UCSD-AML1 (cell line): ENCODE measurements at regions not wholly inside any gene's neighbourhood (a gene's known extent, or its start where the extent isn't known, plus 50 kb on each side); places are given as distances from the start of the nearest gene placed in this dataset.

ENCODE experiments used
- DNase-seq: peaks from one replicate; lab custom pipeline; 2025; ENCODE audit not compliant: unreplicated experiment; lab: John Stamatoyannopoulos, UW

DNA sequence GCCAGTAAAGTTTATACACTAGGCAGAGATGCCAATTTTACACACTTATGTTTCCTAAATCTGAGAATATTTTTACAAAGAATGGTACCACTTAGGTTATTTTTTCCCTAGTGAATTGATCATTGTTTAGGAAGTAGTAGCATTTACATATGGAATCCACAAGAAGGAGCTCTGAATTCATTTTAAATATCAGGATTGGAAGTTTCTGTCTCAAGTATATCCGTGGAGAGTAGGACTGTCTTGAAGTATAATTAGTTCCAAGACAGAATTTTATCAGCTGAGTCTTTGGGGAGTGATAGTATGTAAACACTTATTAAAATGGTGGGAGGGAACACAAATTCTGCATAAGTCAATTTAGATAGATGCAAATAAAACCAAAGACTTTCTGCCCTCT, 82.3 kb upstream of the FAM98A start:
- DNase-seq, result no peak

DNA sequence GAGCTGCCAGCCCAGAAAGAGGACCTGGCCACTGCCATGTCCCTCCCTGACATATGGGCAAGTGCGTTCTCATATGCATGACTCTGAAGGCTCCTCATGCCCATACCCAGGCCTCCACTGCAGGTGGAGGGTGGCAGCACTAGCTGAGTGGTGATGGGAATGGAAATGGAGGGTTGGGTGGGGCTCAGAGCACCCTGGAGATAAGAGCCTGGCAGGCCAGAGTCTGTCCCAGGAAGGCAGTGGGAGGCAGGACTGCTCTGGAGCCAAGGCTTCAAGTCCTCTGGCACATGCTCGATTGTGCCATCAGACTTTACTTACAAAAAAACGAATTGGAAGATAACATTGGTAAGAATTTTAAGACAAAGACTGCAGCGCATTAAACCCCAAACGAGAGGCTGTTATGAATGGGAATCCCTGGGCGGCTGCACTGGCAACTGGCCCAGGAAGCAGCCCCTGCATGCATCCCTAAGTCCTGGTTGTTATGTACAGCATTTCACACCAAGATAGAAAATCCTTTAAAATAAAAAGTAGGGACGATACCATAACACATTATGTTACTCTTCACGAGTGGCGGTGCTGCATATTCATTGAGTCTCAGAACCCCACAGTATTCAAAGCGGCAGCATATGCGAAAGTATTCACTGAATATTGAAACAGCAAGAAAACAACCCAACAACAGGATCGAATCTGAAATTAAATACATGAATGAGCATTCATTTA, 81.7 kb upstream of the FAM98A start:
- DNase-seq, result no peak

DNA sequence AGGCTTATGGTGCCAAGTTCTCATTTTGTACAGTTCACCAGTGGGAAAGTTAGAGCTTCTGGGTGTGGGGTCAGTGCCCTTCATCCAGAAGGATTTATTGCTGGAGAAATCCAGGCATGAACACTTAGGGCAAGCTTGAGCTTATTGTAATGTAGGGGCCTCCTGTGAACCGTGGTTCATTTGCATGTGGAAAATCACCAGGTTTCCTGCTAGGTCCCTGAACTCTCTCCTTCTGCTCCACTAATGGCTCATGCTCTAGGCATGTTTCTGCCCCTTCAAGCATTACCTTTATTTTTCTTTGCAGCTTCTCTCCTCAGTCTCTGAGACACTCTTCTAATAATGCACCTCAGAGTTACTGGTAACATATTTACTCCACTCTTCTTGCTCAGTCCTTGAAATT, 79.3 kb upstream of the FAM98A start:
- no peak for DNase-seq

DNA sequence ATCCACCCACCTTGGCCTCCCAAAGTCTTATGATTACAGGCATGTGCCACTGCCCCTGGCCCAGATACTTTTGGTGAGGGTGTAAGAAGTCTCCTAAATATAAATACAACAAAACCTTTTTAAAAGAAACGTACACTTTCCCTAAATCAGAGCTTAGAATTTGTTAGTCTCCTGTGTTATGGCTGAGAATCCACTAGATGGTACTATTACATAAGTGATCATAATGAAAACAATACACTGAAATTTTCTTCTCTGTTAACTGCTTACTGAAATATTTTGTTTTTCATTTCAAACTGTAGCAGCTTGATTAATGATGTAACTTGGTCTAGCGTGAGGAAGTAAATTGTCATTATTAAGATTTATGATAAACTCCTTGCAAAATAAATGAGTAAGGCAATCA, 74.8 kb upstream of the FAM98A start:
- no peak for DNase-seq

DNA sequence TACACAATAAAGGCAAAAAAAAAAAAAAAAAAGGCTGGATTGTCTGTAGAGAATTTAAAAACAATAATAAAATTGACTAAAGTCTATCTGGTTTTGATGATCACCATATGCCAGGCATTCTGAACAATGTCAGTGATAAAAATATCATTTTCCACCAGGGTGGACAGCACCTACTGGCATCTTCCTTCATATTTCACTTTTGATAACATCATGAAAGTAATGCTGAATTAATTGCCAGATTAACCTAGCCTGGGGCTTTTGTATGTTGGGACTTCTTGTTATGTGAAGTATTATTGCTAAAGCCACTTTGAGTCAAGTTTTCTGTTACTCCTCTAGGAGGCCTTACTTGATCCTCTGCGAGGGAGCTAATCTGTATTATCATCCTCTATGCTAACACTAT, 73.8 kb upstream of the FAM98A start:
- no peak for DNase-seq

DNA sequence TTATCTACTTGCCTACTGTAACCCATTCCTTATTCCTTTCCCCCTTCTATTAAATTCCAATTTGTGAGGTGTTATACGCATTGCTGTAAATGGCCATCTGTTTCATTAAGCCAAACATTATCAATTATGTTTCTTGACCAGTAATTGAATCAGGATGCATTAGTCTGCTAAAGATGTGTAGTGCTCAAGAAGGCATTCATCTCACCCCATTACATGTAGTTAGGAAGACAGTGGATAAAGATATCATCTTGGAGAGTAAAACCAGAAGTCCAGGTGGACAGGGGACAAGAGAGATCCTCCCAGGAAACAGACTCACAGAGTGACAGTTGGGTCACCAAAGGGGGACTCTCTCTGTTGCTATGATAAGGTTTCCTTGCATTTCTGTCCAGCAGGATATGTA, 73.3 kb upstream of the FAM98A start:
- no peak for DNase-seq

DNA sequence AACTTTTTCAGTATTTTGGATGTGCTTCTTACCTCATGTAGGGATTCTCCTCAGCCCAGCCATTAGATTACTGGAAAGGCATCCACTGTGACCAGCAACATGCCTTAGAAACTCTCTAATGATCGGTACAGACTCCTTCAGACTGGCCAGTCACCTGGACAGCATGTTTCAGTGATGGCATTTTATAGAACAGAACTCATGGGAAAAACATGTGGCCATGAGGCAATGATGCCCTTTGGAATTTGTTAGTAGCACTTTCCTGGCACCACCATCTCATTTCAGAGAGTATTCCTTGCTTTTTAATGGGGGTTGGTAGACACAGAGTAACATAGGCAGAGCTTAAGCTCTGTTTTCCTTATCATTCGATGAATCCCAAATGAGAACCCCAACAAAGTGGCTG, 72.1 kb upstream of the FAM98A start:
- no peak for DNase-seq

DNA sequence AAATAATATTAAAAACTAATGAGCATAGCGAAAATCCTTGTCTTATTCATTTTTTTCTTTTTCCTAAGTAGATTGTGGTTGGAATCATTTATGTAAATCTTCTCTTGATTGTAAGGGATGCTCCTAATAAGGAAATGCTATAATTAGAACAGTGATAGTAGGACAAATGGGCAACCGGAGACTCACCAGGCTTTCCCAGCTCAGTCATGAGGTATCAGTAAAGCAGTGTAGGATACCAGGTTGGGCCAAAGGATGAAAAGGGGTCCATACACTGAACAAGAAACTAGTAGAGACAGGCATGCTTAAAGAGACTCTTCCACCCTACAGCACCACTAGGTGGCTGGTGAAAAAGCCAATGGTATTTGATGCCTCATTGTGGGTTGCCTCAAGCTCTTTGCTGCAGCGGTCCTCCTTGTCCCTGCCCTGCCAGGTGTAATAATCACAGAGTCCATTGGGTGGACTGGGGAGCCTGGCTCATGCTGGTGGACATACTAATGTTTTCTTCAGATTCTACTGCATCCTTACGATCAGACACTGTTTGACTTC, 71.4 kb upstream of the FAM98A start:
- DNase-seq, result no peak

DNA sequence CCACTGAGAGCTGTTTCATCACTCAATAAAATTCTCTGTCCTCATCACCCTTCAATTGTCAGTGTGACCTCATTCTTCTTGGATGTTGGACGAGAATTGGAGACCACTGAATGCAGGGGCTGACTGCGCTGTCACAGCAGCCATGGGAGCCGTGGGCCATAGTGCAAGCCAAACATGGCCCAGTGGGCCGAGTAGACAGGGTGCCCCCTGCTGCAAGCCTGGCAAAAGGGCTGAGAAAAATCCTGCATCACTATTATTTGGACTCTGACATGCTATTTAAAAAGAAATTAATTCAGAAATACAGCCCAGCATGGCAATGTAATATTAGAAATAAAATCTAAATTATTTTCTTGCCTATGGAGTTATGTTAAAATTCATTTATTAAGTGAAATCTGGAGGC, 67.8 kb upstream of the FAM98A start:
- no peak for DNase-seq

DNA sequence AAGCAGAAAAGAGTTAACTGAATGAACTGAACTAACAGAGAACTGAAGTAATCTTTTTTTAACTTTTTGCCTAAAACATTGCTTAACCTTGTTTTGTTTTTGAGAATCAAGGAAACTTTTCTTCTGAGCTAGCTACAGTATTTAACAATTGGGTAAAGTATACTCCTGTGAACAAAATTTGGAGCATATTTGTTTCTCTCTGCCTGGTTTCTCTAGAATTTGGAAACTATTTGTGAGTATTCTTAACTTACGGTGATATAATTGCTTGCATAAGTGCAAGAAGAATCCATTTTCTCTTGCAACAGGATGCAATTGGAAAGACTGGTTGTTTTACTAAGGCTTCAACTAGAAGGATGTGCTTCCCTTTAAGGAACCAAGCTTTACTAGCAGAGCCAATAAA, 65.9 kb upstream of the FAM98A start:
- DNase-seq, result no peak

DNA sequence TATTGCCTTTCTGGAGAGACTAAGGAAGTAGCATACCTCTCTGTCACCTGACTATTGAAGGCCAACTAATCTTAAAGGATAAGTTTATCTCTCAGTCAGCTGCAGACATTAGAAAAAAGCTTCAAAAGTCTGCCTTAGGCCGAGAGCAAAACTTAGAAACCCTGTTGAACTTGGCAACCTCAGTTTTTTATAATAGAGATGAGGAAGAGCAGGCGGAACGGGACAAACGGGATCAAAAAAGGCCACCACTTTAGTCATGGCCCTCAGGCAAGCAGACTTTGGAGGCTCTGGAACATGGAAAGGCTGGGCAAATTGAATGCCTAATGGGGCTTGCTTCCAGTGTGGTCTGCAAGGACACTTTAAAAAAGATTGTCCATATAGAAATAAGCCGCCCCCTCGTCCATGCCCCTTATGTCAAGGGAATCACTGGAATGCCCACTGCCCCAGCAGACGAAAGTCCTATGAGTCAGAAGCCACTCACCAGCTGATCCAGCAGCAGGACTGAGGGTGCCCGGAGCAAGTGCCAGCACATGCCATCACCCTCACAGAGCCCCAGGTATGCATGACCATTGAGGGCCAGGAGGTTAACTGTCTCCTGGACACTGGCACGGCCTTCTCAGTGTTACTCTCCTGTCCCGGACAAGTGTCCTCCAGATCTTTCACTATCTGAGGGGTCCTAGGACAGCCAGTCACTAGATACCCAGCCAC, 61.5 kb upstream of the FAM98A start:
- DNase-seq, result no peak

DNA sequence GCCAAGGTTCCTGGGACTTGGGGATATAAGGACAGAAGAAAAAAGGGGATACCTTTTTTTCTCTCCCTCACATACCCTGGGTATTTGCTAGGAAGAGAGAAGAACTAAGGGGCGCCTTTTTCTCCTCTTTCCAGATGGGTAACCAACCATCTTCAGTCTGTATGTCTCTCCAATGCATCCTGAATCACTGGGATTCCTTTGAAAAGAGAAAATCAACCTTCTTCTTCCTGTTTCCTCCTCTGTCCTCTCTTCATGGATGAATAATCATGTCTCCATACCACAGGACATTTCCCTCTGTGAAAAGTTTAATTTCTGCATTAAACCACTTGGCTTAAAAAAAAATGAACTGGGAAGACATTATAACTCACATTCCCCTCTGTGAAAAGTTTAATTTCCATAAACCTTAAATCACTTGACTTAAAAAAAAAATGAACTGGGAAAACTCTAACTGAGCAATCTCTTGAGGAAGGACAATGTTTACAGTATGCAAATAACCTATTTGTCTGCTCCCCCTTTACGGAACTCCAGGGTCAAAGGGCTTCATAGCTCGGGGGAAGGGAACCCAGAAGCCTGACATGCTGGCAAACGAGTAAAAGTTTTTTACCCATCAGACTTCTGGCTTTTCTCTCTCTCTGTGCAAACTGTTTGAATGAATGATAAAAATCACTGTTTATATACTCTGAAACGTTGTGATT, 56.7 kb upstream of the FAM98A start:
- DNase-seq, result no peak

DNA sequence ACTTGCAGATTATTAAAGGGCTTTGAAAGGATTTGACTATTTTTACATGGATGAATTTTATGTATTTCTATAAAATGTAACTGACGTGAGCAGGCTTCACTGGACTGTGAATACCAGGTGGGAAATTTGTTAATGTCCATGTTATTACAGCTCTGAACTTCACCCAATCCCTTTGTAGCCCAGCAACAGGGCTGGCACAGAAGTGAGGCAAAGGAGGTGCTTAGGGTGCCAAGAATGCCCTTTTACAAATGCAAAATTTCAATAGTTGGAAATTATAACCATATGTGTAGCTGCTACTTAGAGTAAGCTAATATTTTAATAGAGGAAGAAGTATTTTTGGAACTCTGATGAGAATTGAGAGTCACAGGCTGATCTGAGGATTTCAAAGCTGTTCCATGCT, 53.7 kb upstream of the FAM98A start:
- no peak for DNase-seq

DNA sequence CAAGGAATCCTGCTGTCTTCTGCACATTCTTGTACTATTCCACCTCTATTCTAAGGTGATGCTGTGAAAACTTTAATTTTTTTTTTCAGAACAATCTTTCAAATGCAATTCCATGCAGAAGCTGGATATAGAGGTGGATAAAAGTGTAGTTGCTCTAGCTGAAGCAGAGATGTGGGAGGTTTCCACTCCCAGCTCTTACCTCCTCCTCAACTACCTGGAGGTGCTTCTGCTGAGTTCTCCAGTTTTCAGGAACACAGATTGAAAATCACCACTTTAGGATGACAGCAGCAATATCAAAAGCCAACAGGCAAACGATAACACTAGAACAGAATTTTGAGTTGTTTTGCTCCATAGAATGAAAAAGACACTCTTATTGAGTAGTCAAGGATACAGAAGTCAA, 51.1 kb upstream of the FAM98A start:
- no peak for DNase-seq
